ENCODE measurements at regions not wholly inside any gene's neighbourhood (a gene's known extent, or its start where the extent isn't known, plus 50 kb on each side); places are given as distances from the start of the nearest gene placed in this dataset.

- TF ChIP-seq ZNF18 (tag by site-specific recombination; IDR thresholded peaks at IDR 0.05) (no peak), YY1 (tag by site-specific recombination; IDR thresholded peaks at IDR 0.05) (no peak), ZNF133 (tag by site-specific recombination; IDR thresholded peaks at IDR 0.05) (no peak), ZNF785 (tag by site-specific recombination; IDR thresholded peaks at IDR 0.05) (no peak), ZNF138 (tag by site-specific recombination; IDR thresholded peaks at IDR 0.05; ENCODE audit: borderline replicate concordance) (no peak)
- TF ChIP-seq, protein P1, sequence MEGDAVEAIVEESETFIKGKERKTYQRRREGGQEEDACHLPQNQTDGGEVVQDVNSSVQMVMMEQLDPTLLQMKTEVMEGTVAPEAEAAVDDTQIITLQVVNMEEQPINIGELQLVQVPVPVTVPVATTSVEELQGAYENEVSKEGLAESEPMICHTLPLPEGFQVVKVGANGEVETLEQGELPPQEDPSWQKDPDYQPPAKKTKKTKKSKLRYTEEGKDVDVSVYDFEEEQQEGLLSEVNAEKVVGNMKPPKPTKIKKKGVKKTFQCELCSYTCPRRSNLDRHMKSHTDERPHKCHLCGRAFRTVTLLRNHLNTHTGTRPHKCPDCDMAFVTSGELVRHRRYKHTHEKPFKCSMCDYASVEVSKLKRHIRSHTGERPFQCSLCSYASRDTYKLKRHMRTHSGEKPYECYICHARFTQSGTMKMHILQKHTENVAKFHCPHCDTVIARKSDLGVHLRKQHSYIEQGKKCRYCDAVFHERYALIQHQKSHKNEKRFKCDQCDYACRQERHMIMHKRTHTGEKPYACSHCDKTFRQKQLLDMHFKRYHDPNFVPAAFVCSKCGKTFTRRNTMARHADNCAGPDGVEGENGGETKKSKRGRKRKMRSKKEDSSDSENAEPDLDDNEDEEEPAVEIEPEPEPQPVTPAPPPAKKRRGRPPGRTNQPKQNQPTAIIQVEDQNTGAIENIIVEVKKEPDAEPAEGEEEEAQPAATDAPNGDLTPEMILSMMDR (tag by site-specific recombination; IDR thresholded peaks at IDR 0.05), result no peak
Measured at GRCh38 chr20:19864130-19864529, 106.1 kb downstream of the RIN2 start.

Measured in HEK293 (cell line).